GM19238 (cell line): ENCODE measurements at regions not wholly inside any gene's neighbourhood (a gene's known extent, or its start where the extent isn't known, plus 50 kb on each side); places are given as distances from the start of the nearest gene placed in this dataset.
A peak's percentile ranks its signal among the peaks of the same experiment; 100 is the strongest.

ENCODE experiments used
- DNase-seq: peaks from one replicate; pipeline ENCODE4 v3.0.0; 2011; ENCODE audit warnings: low spot score; ENCODE audit not compliant: insufficient read length

GRCh38 chr12:94754653-94755052 is 104.3 kb upstream of the TMCC3 start:
- no peak for DNase-seq

DNA sequence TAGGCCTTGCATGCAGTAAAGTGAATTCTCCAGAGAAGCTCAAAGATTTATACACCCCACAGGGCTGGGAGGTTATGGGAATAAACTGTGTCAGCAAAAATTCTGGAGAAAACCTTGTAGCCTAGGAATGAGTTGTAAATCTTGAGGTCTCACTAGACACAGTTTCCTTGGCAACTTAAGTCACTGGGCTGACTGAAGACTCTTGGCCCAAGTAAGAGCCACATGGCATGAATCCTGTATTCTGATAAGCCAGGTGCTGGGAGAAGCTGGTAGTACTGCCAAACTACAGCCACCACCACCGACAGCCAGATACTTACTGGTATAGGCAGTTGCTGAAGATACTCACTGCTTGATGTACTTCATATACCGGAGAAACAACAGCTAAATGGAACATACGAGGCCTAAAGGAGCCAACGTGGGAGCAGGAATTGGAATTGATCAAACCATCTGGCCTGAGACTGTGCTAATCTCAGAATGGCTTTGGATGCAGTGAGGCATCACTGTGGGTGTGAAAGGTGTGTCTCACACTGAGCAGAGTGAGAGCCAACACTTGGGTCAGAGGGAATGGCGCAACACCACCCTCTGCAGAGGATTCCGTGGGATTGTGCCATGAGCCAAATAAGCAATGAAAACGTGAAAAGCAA is 102.8 kb upstream of the TMCC3 start:
- no peak for DNase-seq

DNA sequence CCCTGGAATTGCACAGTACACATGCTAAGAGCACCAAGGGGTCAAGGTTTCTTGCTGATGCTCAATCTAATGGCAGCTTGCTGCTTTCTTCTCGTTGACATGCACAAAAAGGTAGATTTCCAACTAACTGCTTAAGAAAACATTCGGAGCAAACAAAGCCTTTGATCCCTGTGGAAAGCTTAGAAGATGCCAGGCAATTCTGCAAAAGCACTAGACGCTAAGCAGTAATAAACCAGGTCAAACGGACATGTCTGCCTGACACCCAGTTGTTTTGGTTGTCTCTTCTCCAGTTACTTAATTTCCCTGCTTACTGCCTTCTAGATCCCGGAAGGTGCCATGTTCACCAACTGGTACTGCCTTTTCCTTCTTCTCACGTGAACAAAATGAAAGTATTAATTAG is 100.5 kb upstream of the TMCC3 start:
- DNase-seq, result no peak

DNA sequence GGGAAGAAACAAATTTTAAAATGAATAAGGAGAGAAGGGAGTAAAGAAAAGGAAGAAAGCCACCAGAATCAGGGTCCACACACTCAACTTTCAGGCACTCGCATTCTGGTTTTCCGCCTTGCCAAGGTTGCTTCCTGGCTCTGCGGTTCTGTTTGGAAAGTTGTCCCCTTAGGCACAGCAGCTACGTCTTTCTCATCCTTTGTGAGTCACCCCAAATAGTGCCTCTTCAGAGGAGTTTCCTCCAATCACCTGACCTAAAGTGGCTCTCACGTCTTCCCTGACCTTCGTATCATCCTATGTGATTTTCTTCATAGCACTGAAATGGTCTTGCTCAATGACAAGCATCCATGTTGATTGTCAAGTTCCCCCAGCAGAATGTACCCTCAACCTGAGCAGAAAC is 99.5 kb upstream of the TMCC3 start:
- no peak for DNase-seq

- no peak for DNase-seq
Observed at GRCh38 chr12:94749455-94749854, 99.1 kb upstream of the TMCC3 start.

GRCh38 chr12:94748726-94749421 is 98.5 kb upstream of the TMCC3 start:
- DNase-seq, result no peak

- no peak for DNase-seq
Observed at GRCh38 chr12:94745562-94745961, 95.2 kb upstream of the TMCC3 start.

DNA sequence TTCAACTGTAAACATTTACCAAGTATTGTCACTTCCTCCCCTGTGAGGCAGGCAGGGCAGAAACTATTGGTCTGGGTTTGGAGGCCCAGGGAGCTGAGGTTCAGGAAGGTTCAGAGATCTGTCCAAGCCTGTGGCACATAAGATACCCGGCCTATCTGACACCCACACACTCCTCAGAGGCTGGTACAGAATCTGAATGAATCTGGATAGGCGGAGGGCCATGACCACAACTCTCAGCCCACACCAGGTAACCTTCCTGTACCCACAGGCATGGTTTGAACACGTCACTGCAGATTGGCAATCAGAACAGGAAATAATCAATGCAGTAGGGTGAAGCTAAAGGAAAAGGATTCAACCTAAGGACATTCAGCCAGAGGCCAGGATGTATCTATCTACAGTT is 92.8 kb upstream of the TMCC3 start:
- DNase-seq, result no peak

- DNase-seq, result no peak
Observed at GRCh38 chr12:94740601-94741362, 90.4 kb upstream of the TMCC3 start.

- no peak for DNase-seq
Observed at GRCh38 chr12:94736820-94737219, 86.5 kb upstream of the TMCC3 start.

DNA sequence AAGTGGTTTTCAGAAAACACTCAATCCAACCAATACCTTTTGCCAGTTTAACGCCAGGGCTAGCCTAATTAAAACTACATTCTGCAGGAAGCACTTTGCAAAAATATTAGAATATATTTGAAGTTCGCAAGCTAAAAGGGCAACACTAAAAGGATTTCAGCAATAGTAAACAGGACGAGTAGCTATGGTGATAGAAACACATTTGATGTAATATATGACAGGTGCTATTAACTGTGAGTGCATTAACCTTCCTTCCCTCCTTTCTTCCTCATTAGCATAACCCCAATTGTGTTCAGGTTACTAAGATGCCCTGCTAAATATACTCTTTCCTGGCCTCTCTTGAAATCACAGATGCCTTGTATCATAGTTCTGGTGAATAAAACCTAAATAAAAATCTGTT is 85.6 kb upstream of the TMCC3 start:
- no peak for DNase-seq

DNA sequence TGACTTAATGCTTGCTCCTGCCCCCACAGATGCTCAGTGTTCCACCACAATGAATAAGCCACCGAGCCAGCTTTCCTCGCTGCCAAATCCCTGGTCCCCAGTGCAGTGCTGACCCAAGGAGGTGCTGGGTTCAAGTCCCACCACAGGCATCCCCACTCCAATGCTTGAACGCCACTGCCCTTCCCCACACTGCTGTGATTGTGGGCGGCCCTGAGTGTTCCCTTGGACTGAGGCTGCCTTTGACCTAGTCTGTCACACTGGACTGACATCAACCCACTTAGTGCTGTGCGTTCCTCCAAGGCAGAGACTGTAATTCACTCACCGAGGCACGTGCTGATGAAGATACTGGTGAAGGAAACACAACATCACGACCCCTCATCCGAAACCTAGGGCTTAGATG is 83.4 kb upstream of the TMCC3 start:
- DNase-seq, result no peak

DNA sequence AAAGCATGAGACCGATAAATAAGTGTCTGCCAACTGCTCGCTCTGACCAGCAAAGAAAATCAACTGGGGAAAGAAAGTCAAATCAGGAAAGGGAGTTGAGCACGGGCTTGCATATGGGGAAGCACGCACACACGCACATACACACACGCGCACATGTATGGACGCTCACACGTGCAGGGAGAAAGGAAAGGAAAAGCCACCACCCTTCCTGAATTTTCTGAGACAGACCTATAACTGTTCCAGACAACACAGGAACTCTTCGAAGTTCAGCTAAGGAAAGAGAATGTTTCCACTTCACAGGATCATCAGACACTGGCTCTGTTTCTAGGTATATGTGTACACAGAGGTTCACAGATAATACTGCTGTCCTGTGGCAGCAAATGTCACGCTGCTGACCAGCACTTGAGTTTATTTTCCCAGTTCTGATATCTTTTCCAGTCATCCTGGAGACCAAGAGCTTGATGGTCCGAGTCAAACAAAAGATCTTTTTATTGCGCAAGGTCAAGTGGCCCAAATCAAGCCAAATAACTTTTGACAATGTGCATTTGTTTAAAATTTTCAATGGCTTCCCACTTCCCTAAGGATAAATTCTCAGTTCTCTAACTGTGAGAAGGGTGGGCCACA is 82.1 kb upstream of the TMCC3 start:
- no peak for DNase-seq

DNA sequence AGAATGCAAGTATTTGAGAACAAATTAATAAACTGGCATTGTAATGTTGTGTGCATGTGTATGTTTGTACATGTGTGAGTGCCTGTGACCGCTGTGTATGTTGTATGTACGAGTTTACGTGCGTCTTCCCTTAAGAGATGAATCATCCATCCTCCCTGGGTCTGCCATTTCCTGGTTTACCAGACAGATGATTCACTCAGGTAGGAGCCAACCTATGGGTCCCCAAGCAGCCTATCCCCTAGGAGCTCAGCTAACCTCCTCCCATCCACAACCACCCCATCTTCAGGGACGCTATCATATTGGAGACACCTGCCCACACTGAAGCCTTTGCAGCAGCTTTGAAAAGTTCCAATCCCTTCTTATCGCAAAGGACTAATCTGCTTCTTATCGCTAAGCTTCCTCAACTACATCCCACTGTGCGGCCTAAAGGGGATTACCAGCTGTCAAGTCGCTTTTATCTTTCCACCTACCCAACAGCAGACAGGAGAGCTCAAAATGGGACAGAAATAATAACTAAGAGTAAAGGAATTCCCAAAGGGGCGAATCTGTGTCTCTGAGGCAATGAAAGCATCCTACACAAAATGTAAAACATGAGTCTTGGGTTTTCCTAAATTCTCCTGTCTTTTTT is 81.5 kb upstream of the TMCC3 start:
- no peak for DNase-seq

- DNase-seq, result no peak
Observed at GRCh38 chr12:94730847-94731246, 80.5 kb upstream of the TMCC3 start.

DNA sequence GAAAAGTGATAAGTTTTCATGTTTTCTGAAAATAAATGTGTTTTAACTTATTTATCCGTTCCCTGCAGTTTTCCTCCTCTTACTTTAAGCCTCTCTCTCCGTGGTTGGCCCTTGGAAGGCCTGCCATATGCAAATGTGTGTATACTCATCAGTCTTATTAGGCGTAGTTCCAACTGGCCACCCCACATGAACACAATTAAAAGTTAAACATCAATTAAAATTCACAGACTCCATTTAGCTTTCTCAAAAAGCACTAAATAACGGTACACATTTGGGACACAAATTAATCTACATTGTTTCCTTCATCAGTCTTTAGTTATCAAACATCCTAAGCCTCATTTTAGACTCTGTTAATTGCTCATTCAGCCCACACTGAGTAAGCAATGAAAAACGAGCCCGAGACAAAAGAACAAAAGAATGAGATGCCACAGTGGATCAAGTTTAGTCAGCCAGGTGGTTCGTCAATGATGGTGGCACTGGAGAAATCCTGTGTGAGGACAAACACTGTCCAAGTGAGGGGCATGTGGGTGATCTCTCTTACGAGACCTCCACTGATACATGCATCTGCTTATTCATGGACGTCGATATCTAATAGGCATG is 76.0 kb upstream of the TMCC3 start:
- no peak for DNase-seq

GRCh38 chr12:94725375-94726168 is 75.2 kb upstream of the TMCC3 start:
- DNase-seq, result no peak

GRCh38 chr12:94722664-94723063 is 72.3 kb upstream of the TMCC3 start:
- DNase-seq, result no peak

GRCh38 chr12:94721173-94721572 is 70.8 kb upstream of the TMCC3 start:
- DNase-seq, result peak; percentile 51

GRCh38 chr12:94718114-94718513 is 67.8 kb upstream of the TMCC3 start:
- no peak for DNase-seq
